IMR-90 (cell line): ENCODE measurements at regions not wholly inside any gene's neighbourhood (a gene's known extent, or its start where the extent isn't known, plus 50 kb on each side); places are given as distances from the start of the nearest gene placed in this dataset.

Source experiments
- BHLHE40 ChIP-seq: fragments of 150-350 bp; IDR thresholded peaks from 2 replicates; pipeline ENCODE4 v1.6.1; 2016; ENCODE audit warnings: mild to moderate bottlenecking, low read depth, low read length
- CTCF ChIP-seq: conservative IDR thresholded peaks from 2 replicates; pipeline ENCODE4 v1.5.1; 2012; ENCODE audit warnings: mild to moderate bottlenecking, low read depth, low read length, improper control_type of control experiment
- POLR2A ChIP-seq: IDR thresholded peaks from 2 replicates; pipeline ENCODE4 v1.6.1; 2012; ENCODE audit warnings: mild to moderate bottlenecking, low read depth, low read length
- RCOR1 ChIP-seq: IDR thresholded peaks from 2 replicates; pipeline ENCODE4 v1.6.1; 2012; ENCODE audit warnings: mild to moderate bottlenecking, low read length, improper control_type of control experiment; ENCODE audit not compliant: insufficient replicate concordance

DNA sequence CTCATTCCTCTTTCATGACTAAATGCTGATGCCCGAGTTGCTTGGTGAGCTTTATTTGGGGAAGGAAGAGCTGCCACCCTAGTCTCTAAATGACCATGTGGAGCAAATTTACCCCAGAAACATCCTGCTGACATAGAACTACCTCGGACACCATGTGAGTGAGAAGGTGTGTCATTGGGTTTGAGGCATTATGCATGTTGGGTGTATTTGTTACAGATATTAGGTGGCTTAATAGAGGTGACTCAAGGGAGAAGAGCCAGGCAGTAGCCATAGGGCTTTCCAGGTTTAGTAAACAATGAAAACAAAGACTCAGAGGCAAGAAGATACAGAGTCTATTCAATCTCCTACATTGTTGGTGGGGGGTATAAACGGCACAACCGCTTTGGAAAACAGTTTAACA, 581.5 kb downstream of the CCDC171 start:
- TF ChIP-seq POLR2A: no peak
- no peak for TF ChIP-seq CTCF
- no peak for TF ChIP-seq BHLHE40
- TF ChIP-seq RCOR1: no peak
